NB4 (cell line): ENCODE measurements at regions not wholly inside any gene's neighbourhood (a gene's known extent, or its start where the extent isn't known, plus 50 kb on each side); places are given as distances from the start of the nearest gene placed in this dataset.

Experiments used
- DNase-seq: peaks from one replicate; pipeline ENCODE4 v3.0.0; 2010; ENCODE audit warnings: low read depth
- H3K4me3 ChIP-seq: one replicate; pipeline ENCODE4 v1.5.1; 2011; ENCODE audit warnings: mild to moderate bottlenecking, low read depth, low read length, moderate library complexity
- MAX ChIP-seq: IDR thresholded peaks from 2 replicates; pipeline ENCODE4 v1.6.1; 2011; ENCODE audit warnings: low read depth, low read length
- MYC ChIP-seq: IDR thresholded peaks from 2 replicates; pipeline ENCODE4 v1.6.1; 2011; ENCODE audit warnings: low read depth, low read length
- POLR2A ChIP-seq: IDR thresholded peaks from 2 replicates; pipeline ENCODE4 v1.6.1; 2011; ENCODE audit warnings: mild to moderate bottlenecking; ENCODE audit not compliant: insufficient read length; ENCODE audit errors: extremely low read depth
- TF ChIP-seq, protein P1 (sequence below): IDR thresholded peaks from one replicate; pipeline ENCODE4 v1.5.1; 2012; ENCODE audit warnings: low read depth, low read length

- no peak for DNase-seq
- no peak for TF ChIP-seq MAX
- TF ChIP-seq, protein P1, sequence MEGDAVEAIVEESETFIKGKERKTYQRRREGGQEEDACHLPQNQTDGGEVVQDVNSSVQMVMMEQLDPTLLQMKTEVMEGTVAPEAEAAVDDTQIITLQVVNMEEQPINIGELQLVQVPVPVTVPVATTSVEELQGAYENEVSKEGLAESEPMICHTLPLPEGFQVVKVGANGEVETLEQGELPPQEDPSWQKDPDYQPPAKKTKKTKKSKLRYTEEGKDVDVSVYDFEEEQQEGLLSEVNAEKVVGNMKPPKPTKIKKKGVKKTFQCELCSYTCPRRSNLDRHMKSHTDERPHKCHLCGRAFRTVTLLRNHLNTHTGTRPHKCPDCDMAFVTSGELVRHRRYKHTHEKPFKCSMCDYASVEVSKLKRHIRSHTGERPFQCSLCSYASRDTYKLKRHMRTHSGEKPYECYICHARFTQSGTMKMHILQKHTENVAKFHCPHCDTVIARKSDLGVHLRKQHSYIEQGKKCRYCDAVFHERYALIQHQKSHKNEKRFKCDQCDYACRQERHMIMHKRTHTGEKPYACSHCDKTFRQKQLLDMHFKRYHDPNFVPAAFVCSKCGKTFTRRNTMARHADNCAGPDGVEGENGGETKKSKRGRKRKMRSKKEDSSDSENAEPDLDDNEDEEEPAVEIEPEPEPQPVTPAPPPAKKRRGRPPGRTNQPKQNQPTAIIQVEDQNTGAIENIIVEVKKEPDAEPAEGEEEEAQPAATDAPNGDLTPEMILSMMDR = no peak
- TF ChIP-seq POLR2A = no peak
- TF ChIP-seq MYC = no peak
- no peak overlapping the region for H3K4me3 ChIP-seq
Observed at GRCh38 chrX:39931529-39932282, 166.1 kb downstream of the BCOR start.

GRCh38 chrX:39935411-39936064, 162.2 kb downstream of the BCOR start:
- TF ChIP-seq MAX = no peak
- TF ChIP-seq POLR2A = no peak
- TF ChIP-seq, protein P1 = no peak
- no peak for TF ChIP-seq MYC
- DNase-seq = no peak
- H3K4me3 ChIP-seq = no peak overlapping the region

- DNase-seq = peak; percentile 26
- TF ChIP-seq MAX (no peak), MYC (no peak)
- H3K4me3 ChIP-seq = no peak overlapping the region
Observed at GRCh38 chrX:39936886-39937770, 160.6 kb downstream of the BCOR start.

DNA sequence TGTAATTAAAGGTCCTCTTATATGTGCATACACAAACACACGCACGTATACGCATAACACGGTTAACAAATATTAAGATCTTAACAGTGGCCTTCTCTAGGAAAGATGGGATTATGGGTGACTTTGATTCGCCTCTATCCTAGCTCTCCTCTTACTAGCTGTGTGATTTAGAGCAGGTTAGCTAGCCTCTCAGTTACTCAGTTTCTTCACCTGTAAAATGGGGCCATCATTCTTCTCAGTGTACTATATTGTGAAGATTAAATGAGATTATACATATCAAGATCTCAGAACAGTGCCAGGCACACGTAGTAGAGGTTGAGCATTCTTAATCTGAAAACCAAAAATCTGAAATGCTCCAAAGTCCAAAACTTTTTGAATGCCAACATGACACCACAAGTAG, 159.3 kb downstream of the BCOR start:
- TF ChIP-seq POLR2A (no peak), MAX (no peak)
- H3K4me3 ChIP-seq = no peak overlapping the region
- DNase-seq = no peak

DNA sequence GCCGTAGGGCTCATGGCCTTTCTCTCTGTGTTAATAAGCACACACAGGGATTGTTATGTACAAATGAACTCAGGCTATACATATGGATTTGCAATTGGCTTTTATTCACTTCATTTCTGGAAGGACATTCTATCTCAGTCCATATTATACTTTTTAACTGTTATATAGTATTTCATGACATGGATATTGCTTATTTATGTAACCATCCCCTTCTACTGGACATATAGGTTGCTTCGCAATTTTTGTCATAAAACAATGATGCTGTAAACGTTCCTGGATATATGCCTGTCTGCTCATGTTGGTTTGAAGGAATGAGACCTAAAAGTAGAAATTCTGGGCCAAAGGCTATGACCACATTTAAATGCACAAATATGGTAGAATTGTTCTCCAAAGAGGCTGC, 158.1 kb downstream of the BCOR start:
- TF ChIP-seq, protein P1 = no peak
- TF ChIP-seq MAX (no peak), MYC (no peak), POLR2A (no peak)
- no peak for DNase-seq
- no peak overlapping the region for H3K4me3 ChIP-seq

DNA sequence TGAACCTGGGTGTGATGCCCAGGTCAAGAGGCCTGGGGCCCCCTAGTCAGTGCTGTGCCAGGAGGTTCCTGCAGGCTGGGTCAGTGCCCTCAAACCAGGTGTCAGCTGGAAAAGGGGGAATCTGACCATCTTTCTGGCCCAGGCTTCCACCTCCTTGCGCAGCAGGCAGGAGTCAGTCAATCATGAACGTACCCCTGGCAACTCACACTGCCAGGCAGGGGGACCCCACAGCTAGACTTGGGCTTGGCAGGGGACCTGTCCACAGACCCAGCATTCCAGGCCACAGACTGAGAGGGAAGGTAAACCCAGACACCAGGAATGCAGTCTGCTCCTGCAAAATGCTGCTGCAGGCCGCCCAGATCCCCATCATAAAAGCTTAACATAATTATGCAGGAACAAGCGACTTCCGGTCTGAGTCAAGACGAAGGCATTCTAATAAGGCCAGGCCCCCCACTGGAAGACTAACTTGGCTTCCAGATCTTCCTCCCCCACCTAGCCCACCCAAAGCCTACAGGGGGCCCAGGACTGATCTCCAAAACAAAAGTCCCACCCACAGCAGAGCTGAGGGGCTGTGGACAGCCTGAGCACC, 156.3 kb downstream of the BCOR start:
- DNase-seq = no peak
- TF ChIP-seq POLR2A = no peak
- no peak for TF ChIP-seq MAX
- TF ChIP-seq MYC = no peak
- TF ChIP-seq, protein P1 = no peak
- H3K4me3 ChIP-seq = no peak overlapping the region
